ENCODE measurements at regions not wholly inside any gene's neighbourhood (a gene's known extent, or its start where the extent isn't known, plus 50 kb on each side); places are given as distances from the start of the nearest gene placed in this dataset.

- no peak for TF ChIP-seq CTCF (IDR thresholded peaks at IDR 0.05)
- no peak for TF ChIP-seq POLR2A (IDR thresholded peaks at IDR 0.05)
These were observed 336.5 kb upstream of the CDH5 start for GRCh38 chr16:66030036-66030435.

Measured in uterus (tissue), 2 donors.